Lung (tissue), 11 donors: ENCODE measurements at regions not wholly inside any gene's neighbourhood (a gene's known extent, or its start where the extent isn't known, plus 50 kb on each side); places are given as distances from the start of the nearest gene placed in this dataset.

Experiments used
- ATAC-seq: fragments of 200-7000 bp; cut with Tn5 transposase; one replicate; pipeline ENCODE4 v1.9.1; 2020; ENCODE audit warnings: moderate number of reproducible peaks; ENCODE audit not compliant: insufficient read depth, low FRiP score
- DNase-seq, 3 donors: peaks; one replicate each; pipeline ENCODE4 v3.0.0-alpha.2; 2013 to 2017
- H3K27ac ChIP-seq, 2 donors: one replicate each; pipeline ENCODE4 v1.5.1; 2013; ENCODE audit warnings: mild to moderate bottlenecking in 2 of 2, moderate library complexity in 2 of 2, control low read depth in 1 of 2, inconsistent platforms in 1 of 2, low read depth in 1 of 2, low read length in 1 of 2
- H3K27me3 ChIP-seq, 3 donors: one replicate each; pipeline ENCODE4 v1.5.1; 2013; ENCODE audit warnings: low read length in 2 of 3; ENCODE audit not compliant: control insufficient read depth in 3 of 3, insufficient read depth in 3 of 3
- H3K36me3 ChIP-seq, 4 donors: one replicate each; pipeline ENCODE4 v1.5.1; 2013; ENCODE audit warnings: low read length in 4 of 4, mild to moderate bottlenecking in 1 of 4, moderate library complexity in 1 of 4; ENCODE audit not compliant: control insufficient read depth in 4 of 4, insufficient read depth in 4 of 4
- H3K4me1 ChIP-seq, 5 donors: one replicate each; pipeline ENCODE4 v1.5.1; 2013; ENCODE audit warnings: low read length in 5 of 5, mild to moderate bottlenecking in 2 of 5, moderate library complexity in 1 of 5; ENCODE audit not compliant: control insufficient read depth in 5 of 5, insufficient read depth in 5 of 5
- H3K4me3 ChIP-seq: one replicate; pipeline ENCODE4 v1.5.1; 2013; ENCODE audit warnings: mild to moderate bottlenecking, control low read depth, moderate library complexity
- H3K9ac ChIP-seq, 2 donors: one replicate each; pipeline ENCODE4 v1.5.1; 2013; ENCODE audit warnings: low read length in 2 of 2, control low read depth in 1 of 2; ENCODE audit not compliant: insufficient read depth in 1 of 2
- H3K9me3 ChIP-seq, 4 donors: one replicate each; pipeline ENCODE4 v1.5.1; 2013; ENCODE audit warnings: low read length in 3 of 4, mild to moderate bottlenecking in 1 of 4, moderate library complexity in 1 of 4; ENCODE audit not compliant: control insufficient read depth in 4 of 4, insufficient read depth in 3 of 4
- CTCF ChIP-seq: IDR thresholded peaks from 2 replicates; pipeline ENCODE4 v1.5.1; 2012; ENCODE audit warnings: mild to moderate bottlenecking; ENCODE audit errors: control extremely low read depth, extremely low read depth
- WGBS, 2 donors: extraction: QIAGEN DNeasy Blood & Tissue Kit; methylation state at CpG; one replicate each; pipeline ENCODE4 v1.1.7; 2013; 5-methylcytosine and 5-hydroxymethylcytosine counted together
- donor health status: control.
- donor health status: control.
- donor health status: Bipolar disorder and iron deficiency.
- donor health status: healthy.
- donor health status: DM: yes; HTN: yes; CAD: no.

- no peaks in the 10 kb centered on the region for H3K4me1 ChIP-seq
- no peaks in the 10 kb centered on the region for H3K27me3 ChIP-seq
- 86 to 87% methylated on average over 2 of the region's 2 CpGs for WGBS, 2 donors
- TF ChIP-seq CTCF = no peak
- H3K27ac ChIP-seq = no peak overlapping the region
- H3K4me3 ChIP-seq = no peak overlapping the region
- no peak for DNase-seq
- H3K9me3 ChIP-seq = no peaks in the 10 kb centered on the region
- no peak for ATAC-seq
- no peaks in the 10 kb centered on the region for H3K36me3 ChIP-seq
- no peak overlapping the region for H3K9ac ChIP-seq
Measured at GRCh38 chr6:118410001-118410400, 138.1 kb upstream of the PLN start.
